Posterior cingulate gyrus (tissue), 11 donors: ENCODE measurements at regions not wholly inside any gene's neighbourhood (a gene's known extent, or its start where the extent isn't known, plus 50 kb on each side); places are given as distances from the start of the nearest gene placed in this dataset.
"Not testable (repeated sequence)": the region's sequence is repeated elsewhere in the genome, so short reads cannot be mapped to it uniquely, and the experiment has no call there.

ENCODE experiments used
- DNase-seq, 10 donors: peaks; one replicate each; pipeline versions ENCODE4 v3.0.0 to v3.0.0-alpha.2; 2020 to 2021; ENCODE audit warnings: mixed read lengths in 3 of 10
- intact Hi-C: fragments of 100-400 bp; cut with DNase I; formaldehyde crosslinking; loops from one replicate; pipeline ENCODE4 v1.15.1; 2023

DNA sequence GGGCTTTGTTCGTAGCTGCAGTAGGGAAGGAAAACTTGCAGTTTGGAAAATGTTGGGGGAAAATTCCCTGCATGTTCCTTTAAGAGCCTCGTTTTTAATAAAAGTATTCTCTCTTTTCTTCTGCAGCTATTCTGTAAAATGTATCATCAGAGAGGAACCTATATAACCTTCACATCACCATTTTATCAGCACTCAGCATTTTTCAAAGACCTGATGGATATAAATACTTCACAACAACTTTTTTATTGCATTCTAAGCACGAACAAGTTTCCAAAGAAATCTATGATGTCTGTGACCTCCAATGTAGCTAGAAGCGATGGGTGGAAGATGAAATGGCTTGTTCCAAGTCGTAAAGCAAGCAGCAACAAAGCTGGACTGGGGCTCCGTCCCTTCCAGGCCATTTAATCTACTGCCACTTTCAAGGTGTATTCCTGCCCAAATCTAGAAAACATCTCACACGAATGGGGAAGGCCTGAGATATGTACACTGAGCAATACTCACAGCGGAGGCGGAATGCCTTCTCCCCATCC lies 84.0 kb downstream of the NSUN2 start:
- intact Hi-C loops: no loop called here
- DNase-seq: no peak

- DNase-seq, intact Hi-C loops: not testable (repeated sequence)
Measured at GRCh38 chr5:6547926-6548519, 84.8 kb downstream of the NSUN2 start.

DNA sequence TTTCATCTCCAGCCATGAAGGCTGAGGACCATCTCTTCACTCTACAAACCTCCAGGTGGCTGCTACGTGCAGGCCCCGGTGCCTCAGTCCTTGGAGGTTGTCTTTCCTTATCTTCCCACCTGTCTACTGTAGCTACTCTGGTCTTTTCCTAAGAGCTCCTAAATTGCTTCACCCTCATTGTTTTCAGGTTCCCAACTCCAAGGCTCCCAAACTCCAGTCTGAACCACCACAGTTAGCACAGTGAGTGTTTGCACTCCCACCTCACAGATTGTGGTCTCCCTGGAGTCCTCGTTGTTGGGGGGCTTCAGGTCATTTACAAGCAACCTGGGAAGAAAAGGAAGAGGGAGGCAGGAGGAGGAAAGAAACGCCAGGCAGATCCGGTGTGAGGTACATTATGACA lies 85.3 kb downstream of the NSUN2 start:
- no peak for DNase-seq
- intact Hi-C loops: no loop called here

DNA sequence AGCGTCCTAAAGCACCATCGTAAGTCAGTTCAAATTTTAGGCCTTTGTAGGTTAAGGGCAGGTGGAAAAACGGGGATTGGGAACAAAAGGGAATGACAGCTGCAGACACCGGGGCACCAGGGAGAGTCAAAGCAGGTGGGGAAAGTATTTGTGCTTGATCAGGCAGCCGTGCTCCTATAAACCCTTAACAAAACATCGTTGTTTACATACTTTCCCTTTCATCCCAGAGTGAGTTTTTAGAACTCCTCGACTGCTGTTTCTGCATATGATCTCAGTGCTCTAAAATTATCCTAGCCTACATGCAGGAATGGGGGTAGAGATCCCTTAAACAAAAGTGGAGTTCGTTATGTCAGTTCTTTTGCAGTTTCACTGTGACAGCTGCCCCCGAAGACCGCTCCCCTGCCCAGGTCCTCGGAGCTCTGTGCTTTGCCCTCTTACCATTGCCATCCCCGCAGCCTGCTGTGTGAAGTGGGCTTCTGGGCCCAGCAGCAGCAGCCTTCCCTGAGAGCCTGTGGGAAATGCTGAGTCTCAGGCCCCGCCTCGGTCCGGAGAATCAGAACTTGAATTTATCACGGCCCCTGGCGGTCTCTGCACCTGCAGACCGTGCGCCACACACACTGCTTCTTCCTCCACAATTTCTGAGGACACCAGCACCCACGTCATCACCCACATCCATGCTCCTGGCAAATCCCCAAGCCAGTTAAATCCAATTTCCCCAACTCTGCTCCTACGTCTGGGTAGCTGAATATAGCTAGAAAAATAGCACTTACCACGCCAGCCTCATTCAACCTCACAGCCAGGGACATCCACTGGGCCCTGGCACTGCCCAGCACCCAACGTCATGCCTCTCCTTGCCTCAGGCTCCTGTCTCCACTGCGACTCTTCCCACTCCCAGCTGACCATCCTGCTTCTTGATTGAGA lies 86.8 kb downstream of the NSUN2 start:
- intact Hi-C loops: no loop called here
- DNase-seq: peak in 4 of 10 donors; percentile 20 to 37 (median 29)

DNA sequence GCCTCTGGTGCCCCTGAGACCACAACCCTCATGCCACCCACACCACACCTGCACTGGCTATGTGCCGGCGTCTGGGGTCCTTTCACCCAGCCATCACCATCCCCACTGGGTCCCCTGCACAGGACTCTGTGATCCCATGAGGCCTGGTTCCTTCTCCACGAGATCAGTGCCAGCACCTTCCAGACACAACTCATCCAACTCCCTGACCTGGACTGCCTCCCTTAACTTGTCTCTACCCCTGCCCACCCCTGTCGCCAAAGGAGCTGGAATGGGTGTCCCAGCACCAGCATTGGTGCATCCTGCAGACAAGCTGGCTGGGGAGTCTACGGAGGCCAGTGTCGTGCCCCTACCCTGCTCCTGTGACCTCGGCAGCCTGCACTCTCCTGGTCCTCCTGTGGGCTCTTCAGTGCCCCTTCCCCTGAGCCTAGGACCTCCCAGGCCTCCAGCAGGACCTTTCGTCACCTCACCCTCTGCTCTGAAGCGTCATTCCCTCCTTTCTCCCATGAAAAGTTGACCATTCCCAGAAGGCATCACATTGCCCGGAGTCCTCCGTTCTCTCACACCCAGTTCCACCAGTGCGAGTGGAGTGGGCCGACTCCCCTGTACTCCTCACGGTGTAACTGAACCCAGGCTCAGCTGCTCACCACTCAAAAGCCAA lies 87.7 kb downstream of the NSUN2 start:
- DNase-seq: no peak
- intact Hi-C loops: no loop called here

DNA sequence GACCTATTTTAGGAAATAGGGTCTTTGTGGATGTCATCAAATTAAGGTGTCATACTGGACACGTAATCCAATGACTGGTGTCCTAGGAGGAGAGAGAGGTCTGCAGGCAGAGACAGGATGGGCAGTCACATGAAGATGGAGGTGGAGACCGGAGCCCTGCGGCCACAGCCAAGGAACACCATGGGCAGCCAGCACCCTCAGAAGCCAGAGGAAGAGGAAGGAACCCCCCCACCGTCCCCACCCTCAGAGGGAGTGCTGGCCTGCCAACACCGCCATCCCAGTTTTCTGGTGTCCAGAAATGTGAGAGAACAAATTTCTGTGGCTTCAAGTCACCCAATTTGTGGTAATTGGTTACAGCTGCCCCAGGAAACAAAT lies 88.3 kb downstream of the NSUN2 start:
- intact Hi-C loops: no loop called here
- DNase-seq: no peak
